ENCODE measurements at regions not wholly inside any gene's neighbourhood (a gene's known extent, or its start where the extent isn't known, plus 50 kb on each side); places are given as distances from the start of the nearest gene placed in this dataset.

GRCh38 chr5:166058660-166059059 is 2232.8 kb upstream of the WWC1 start:
- Histone ChIP-seq H3K27ac (ENCODE audit: low read depth) (no peak overlapping the region), H3K36me3 (ENCODE audit: insufficient read depth) (no peaks in the 10 kb centered on the region), H3K4me1 (ENCODE audit: insufficient read depth) (no peaks in the 10 kb centered on the region), H3K4me3 (ENCODE audit: low read depth, low read length) (no peak overlapping the region)
- DNase-seq (ENCODE audit: extremely low spot score), result no peak
- 98% methylated on average over 5 of the region's 5 CpGs for WGBS

GRCh38 chr5:166062094-166062493 is 2229.4 kb upstream of the WWC1 start:
- no peaks in the 10 kb centered on the region for H3K36me3 ChIP-seq (ENCODE audit: insufficient read depth)
- DNase-seq (ENCODE audit: extremely low spot score), result no peak
- H3K4me3 ChIP-seq (ENCODE audit: low read depth, low read length), result no peak overlapping the region
- 60% methylated on average over 1 of the region's 1 CpG for WGBS
- H3K4me1 ChIP-seq (ENCODE audit: insufficient read depth), result no peaks in the 10 kb centered on the region
- H3K27ac ChIP-seq (ENCODE audit: low read depth), result no peak overlapping the region

- Histone ChIP-seq H3K4me3 (ENCODE audit: low read depth, low read length) (no peak overlapping the region), H3K36me3 (ENCODE audit: insufficient read depth) (no peaks in the 10 kb centered on the region), H3K27ac (ENCODE audit: low read depth) (no peak overlapping the region), H3K4me1 (ENCODE audit: insufficient read depth) (no peaks in the 10 kb centered on the region)
- no peak for DNase-seq (ENCODE audit: extremely low spot score)
Measured at GRCh38 chr5:166062719-166063118, 2228.7 kb upstream of the WWC1 start.

- WGBS, result 49% methylated on average over 1 of the region's 1 CpG
- DNase-seq (ENCODE audit: extremely low spot score), result no peak
- Histone ChIP-seq H3K27ac (ENCODE audit: low read depth) (no peak overlapping the region), H3K36me3 (ENCODE audit: insufficient read depth) (no peaks in the 10 kb centered on the region), H3K4me1 (ENCODE audit: insufficient read depth) (no peaks in the 10 kb centered on the region), H3K4me3 (ENCODE audit: low read depth, low read length) (no peak overlapping the region)
Measured at GRCh38 chr5:166063261-166063660, 2228.2 kb upstream of the WWC1 start.

- Histone ChIP-seq H3K4me1 (ENCODE audit: insufficient read depth) (no peaks in the 10 kb centered on the region), H3K36me3 (ENCODE audit: insufficient read depth) (no peaks in the 10 kb centered on the region), H3K4me3 (ENCODE audit: low read depth, low read length) (no peak overlapping the region), H3K27ac (ENCODE audit: low read depth) (no peak overlapping the region)
- DNase-seq (ENCODE audit: extremely low spot score), result no peak
- 76% methylated on average over 9 of the region's 9 CpGs for WGBS
Measured at GRCh38 chr5:166068547-166069335, 2222.7 kb upstream of the WWC1 start.

GRCh38 chr5:166073901-166074581 is 2217.4 kb upstream of the WWC1 start:
- WGBS, result 53% methylated on average over 6 of the region's 6 CpGs
- Histone ChIP-seq H3K36me3 (ENCODE audit: insufficient read depth) (no peaks in the 10 kb centered on the region), H3K4me3 (ENCODE audit: low read depth, low read length) (no peak overlapping the region), H3K27ac (ENCODE audit: low read depth) (no peak overlapping the region), H3K4me1 (ENCODE audit: insufficient read depth) (no peaks in the 10 kb centered on the region)
- DNase-seq (ENCODE audit: extremely low spot score), result no peak

- Histone ChIP-seq H3K27ac (ENCODE audit: low read depth) (no peak overlapping the region), H3K4me1 (ENCODE audit: insufficient read depth) (no peaks in the 10 kb centered on the region), H3K4me3 (ENCODE audit: low read depth, low read length) (no peak overlapping the region), H3K36me3 (ENCODE audit: insufficient read depth) (no peaks in the 10 kb centered on the region)
- no peak for DNase-seq (ENCODE audit: extremely low spot score)
- 51% methylated on average over 5 of the region's 5 CpGs for WGBS
Measured at GRCh38 chr5:166074582-166075481, 2216.6 kb upstream of the WWC1 start.

- WGBS, result 53% methylated on average over 11 of the region's 11 CpGs
- no peaks in the 10 kb centered on the region for H3K4me1 ChIP-seq (ENCODE audit: insufficient read depth)
Measured at GRCh38 chr5:166083183-166083959, 2208.1 kb upstream of the WWC1 start.

GRCh38 chr5:166086568-166086967 is 2204.9 kb upstream of the WWC1 start:
- Histone ChIP-seq H3K27ac (ENCODE audit: low read depth) (no peak overlapping the region), H3K4me1 (ENCODE audit: insufficient read depth) (no peaks in the 10 kb centered on the region), H3K4me3 (ENCODE audit: low read depth, low read length) (no peak overlapping the region), H3K36me3 (ENCODE audit: insufficient read depth) (no peaks in the 10 kb centered on the region)
- WGBS, result 36% methylated on average over 2 of the region's 2 CpGs
- no peak for DNase-seq (ENCODE audit: extremely low spot score)

More at GRCh38 chr5:166083183-166083959, 2208.1 kb upstream of the WWC1 start:
- DNase-seq (ENCODE audit: extremely low spot score), result no peak
- Histone ChIP-seq H3K27ac (ENCODE audit: low read depth) (no peak overlapping the region), H3K36me3 (ENCODE audit: insufficient read depth) (no peaks in the 10 kb centered on the region), H3K4me3 (ENCODE audit: low read depth, low read length) (no peak overlapping the region)

- Histone ChIP-seq H3K27ac (ENCODE audit: low read depth) (no peak overlapping the region), H3K4me3 (ENCODE audit: low read depth, low read length) (no peak overlapping the region), H3K4me1 (ENCODE audit: insufficient read depth) (no peaks in the 10 kb centered on the region), H3K36me3 (ENCODE audit: insufficient read depth) (no peaks in the 10 kb centered on the region)
- 56% methylated on average over 3 of the region's 3 CpGs for WGBS
- no peak for DNase-seq (ENCODE audit: extremely low spot score)
Measured at GRCh38 chr5:166088389-166089039, 2202.9 kb upstream of the WWC1 start.

- WGBS, result 95% methylated on average over 1 of the region's 1 CpG
- no peak overlapping the region for H3K4me3 ChIP-seq (ENCODE audit: low read depth, low read length)
- no peaks in the 10 kb centered on the region for H3K4me1 ChIP-seq (ENCODE audit: insufficient read depth)
Measured at GRCh38 chr5:166091931-166092330, 2199.5 kb upstream of the WWC1 start.

GRCh38 chr5:166093312-166093711 is 2198.1 kb upstream of the WWC1 start:
- DNase-seq (ENCODE audit: extremely low spot score), result no peak
- 83% methylated on average over 4 of the region's 4 CpGs for WGBS
- Histone ChIP-seq H3K27ac (ENCODE audit: low read depth) (no peak overlapping the region), H3K4me1 (ENCODE audit: insufficient read depth) (no peaks in the 10 kb centered on the region), H3K4me3 (ENCODE audit: low read depth, low read length) (no peak overlapping the region), H3K36me3 (ENCODE audit: insufficient read depth) (no peaks in the 10 kb centered on the region)

More at GRCh38 chr5:166091931-166092330, 2199.5 kb upstream of the WWC1 start:
- Histone ChIP-seq H3K27ac (ENCODE audit: low read depth) (no peak overlapping the region), H3K36me3 (ENCODE audit: insufficient read depth) (no peaks in the 10 kb centered on the region)
- no peak for DNase-seq (ENCODE audit: extremely low spot score)

- 94% methylated on average over 10 of the region's 10 CpGs for WGBS
- H3K27ac ChIP-seq (ENCODE audit: low read depth), result no peak overlapping the region
- H3K36me3 ChIP-seq (ENCODE audit: insufficient read depth), result no peaks in the 10 kb centered on the region
- no peaks in the 10 kb centered on the region for H3K4me1 ChIP-seq (ENCODE audit: insufficient read depth)
- DNase-seq (ENCODE audit: extremely low spot score), result no peak
- no peak overlapping the region for H3K4me3 ChIP-seq (ENCODE audit: low read depth, low read length)
Measured at GRCh38 chr5:166102947-166103346, 2188.5 kb upstream of the WWC1 start.
